Skeletal muscle satellite cell (primary cell): ENCODE measurements at regions not wholly inside any gene's neighbourhood (a gene's known extent, or its start where the extent isn't known, plus 50 kb on each side); places are given as distances from the start of the nearest gene placed in this dataset.
"Not testable (repeated sequence)": the region's sequence is repeated elsewhere in the genome, so short reads cannot be mapped to it uniquely, and the experiment has no call there.

Experiments used
- H3K27me3 ChIP-seq: 2 replicates; pipeline ENCODE4 v1.7.0; 2013; ENCODE audit warnings: low read length; ENCODE audit not compliant: control insufficient read depth, insufficient read depth
- H3K36me3 ChIP-seq: 2 replicates; pipeline ENCODE4 v1.7.0; 2013; ENCODE audit warnings: mild to moderate bottlenecking, control low read depth, low read length; ENCODE audit not compliant: insufficient read depth
- H3K4me1 ChIP-seq: 2 replicates; pipeline ENCODE4 v1.7.0; 2013; ENCODE audit warnings: low read length; ENCODE audit not compliant: control insufficient read depth, insufficient read depth
- H3K4me2 ChIP-seq: 2 replicates; pipeline ENCODE4 v1.7.0; 2013; ENCODE audit warnings: mild to moderate bottlenecking, low read length
- H3K4me3 ChIP-seq: 2 replicates; pipeline ENCODE4 v1.7.0; 2013; ENCODE audit warnings: low read length
- H3K9ac ChIP-seq: 2 replicates; pipeline ENCODE4 v1.7.0; 2013; ENCODE audit warnings: mild to moderate bottlenecking, low read depth, low read length, moderate library complexity
- H3K9me3 ChIP-seq: replicated peaks from 2 replicates; pipeline ENCODE4 v1.7.0; 2013; ENCODE audit warnings: mild to moderate bottlenecking, control low read depth, low read length

DNA sequence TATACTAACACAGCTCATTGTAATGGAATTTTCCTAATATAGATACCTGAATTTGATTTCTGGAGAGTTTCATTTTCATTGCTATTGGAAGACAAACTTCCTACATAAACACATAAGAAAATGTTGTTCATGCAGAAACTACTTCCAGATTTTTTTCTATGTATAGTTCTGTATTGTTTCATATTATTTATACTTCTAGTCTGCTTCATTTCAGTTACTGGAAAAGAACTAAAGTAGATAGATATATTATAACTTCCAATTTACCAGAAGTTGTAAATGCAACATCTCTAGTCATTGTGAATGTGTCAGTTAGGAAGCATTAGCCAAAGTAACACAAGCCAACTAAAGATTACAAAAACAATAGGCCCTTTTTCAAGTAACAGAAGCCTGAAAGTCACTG is 147.3 kb upstream of the ZNF385D start:
- H3K4me2 ChIP-seq = no peak overlapping the region
- no peaks in the 10 kb centered on the region for H3K36me3 ChIP-seq
- H3K9ac ChIP-seq = no peak overlapping the region
- no peaks in the 10 kb centered on the region for H3K9me3 ChIP-seq
- H3K4me3 ChIP-seq = no peak overlapping the region
- H3K27me3 ChIP-seq = no peaks in the 10 kb centered on the region
- H3K4me1 ChIP-seq = peaks cover 9% of the 10 kb centered on the region

DNA sequence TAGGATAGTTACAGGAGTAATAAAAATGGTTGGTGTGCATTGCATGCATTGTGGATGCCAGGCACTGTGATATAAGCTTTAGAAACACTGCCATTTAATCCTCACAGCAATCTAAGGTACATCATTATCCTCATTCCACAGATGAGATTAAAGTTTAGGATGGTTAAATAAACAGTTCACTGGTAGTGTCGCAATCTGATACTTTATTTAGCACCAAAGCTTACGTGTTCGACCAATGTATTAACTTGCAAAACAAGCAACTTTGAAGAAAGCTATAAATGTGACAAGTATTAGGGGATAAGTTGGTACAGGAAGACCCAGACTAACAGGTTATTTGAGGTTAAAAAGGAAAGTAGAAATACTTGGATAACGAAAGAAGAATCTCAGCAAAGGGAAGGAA is 150.5 kb upstream of the ZNF385D start:
- Histone ChIP-seq H3K9me3 (no peaks in the 10 kb centered on the region), H3K9ac (no peak overlapping the region), H3K4me3 (no peak overlapping the region), H3K4me2 (no peak overlapping the region), H3K4me1 (peaks cover 4% of the 10 kb centered on the region), H3K27me3 (no peaks in the 10 kb centered on the region), H3K36me3 (no peaks in the 10 kb centered on the region)

DNA sequence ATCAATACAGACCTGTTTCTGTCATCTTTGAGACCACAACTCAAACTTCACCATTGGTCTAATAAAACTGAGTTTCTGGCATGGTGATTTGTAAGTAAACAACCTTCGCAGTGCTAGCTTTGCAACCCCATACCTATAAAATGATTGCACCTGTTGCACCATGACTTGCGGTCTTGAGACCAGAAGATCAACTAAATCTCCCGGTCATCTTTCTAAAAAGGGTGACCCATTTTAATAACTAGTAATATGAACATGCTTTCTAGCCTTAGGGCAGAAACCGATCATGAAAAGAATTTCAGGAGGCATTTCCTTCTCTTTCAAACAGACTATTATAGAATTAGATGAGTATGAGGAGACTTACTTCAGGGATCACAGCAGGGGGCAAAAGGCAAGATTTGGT is 151.9 kb upstream of the ZNF385D start:
- no peaks in the 10 kb centered on the region for H3K36me3 ChIP-seq
- no peaks in the 10 kb centered on the region for H3K9me3 ChIP-seq
- H3K9ac ChIP-seq = no peak overlapping the region
- peaks cover 4% of the 10 kb centered on the region for H3K4me1 ChIP-seq
- no peak overlapping the region for H3K4me2 ChIP-seq
- H3K4me3 ChIP-seq = no peak overlapping the region
- H3K27me3 ChIP-seq = no peaks in the 10 kb centered on the region

DNA sequence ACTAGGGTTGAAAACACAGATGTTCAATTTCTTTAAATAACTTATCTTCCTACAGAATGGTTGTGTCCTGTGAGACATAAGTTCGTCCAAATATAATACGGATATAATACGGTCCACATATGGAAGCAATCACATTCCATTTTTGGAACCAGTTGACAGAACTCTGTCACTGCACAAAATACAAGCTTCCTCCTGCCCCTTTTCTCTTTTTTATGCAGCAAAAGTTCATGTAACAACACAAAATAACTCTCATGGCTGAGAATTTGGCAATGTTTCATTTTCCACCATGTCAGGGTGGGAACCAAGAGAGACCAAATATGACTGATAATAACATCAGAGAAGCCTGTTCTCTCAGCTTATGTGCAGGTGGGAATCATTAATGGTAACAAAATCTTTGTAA is 158.1 kb upstream of the ZNF385D start:
- Histone ChIP-seq H3K9ac (no peak overlapping the region), H3K4me2 (no peak overlapping the region), H3K27me3 (no peaks in the 10 kb centered on the region), H3K36me3 (no peaks in the 10 kb centered on the region), H3K4me1 (peaks cover 6% of the 10 kb centered on the region), H3K9me3 (no peaks in the 10 kb centered on the region), H3K4me3 (no peak overlapping the region)

DNA sequence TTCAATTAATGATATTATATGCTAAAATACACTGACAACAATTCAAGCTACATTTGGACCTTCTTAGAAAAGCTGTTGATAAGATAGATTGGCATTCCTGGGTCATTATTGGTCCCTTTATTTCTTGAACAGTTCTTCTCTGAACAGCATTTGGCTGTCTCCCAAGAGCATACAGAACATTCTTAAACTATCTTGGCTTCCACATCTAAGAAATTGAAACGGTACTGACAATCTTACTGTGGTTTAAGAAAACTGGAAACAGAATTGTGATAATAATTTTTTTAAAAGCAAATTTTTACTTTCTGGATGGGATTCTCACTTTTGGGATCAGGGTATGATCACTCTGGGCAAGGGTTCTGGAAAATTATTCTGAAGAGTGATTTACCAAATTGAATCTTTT is 161.7 kb upstream of the ZNF385D start:
- Histone ChIP-seq H3K9ac (no peak overlapping the region), H3K27me3 (no peaks in the 10 kb centered on the region), H3K4me3 (no peak overlapping the region), H3K4me2 (peak overlapping the region; percentile 31), H3K4me1 (peaks cover 10% of the 10 kb centered on the region), H3K9me3 (no peaks in the 10 kb centered on the region), H3K36me3 (no peaks in the 10 kb centered on the region)

GRCh38 chr3:21913791-21914190 is 162.8 kb upstream of the ZNF385D start:
- H3K4me1 ChIP-seq = peaks cover 10% of the 10 kb centered on the region
- H3K9me3 ChIP-seq = no peaks in the 10 kb centered on the region
- no peak overlapping the region for H3K4me2 ChIP-seq
- no peaks in the 10 kb centered on the region for H3K27me3 ChIP-seq
- H3K9ac ChIP-seq = peak overlapping the region; percentile 19
- H3K4me3 ChIP-seq = no peak overlapping the region
- no peaks in the 10 kb centered on the region for H3K36me3 ChIP-seq

DNA sequence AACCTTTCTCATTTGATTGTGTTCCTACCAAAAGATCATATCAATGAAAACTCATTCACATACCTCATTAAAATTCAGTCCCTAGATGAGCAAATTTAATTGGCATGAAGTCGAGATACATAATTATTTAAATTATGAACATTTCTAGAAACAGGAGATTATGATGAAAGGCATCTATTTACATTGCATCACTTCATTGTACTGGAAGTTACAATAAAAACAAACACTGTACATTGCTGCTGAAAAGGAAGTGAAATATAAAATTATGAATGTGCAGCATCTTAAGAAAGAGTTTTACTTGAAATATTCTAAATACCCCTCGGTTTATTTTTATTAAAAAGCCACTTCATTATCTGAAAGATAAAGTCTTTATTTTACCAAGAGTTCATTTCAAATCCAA is 163.4 kb upstream of the ZNF385D start:
- Histone ChIP-seq H3K4me2 (peak overlapping the region; percentile 6), H3K4me1 (peaks cover 10% of the 10 kb centered on the region), H3K9me3 (no peaks in the 10 kb centered on the region), H3K9ac (peak overlapping the region; percentile 19), H3K36me3 (no peaks in the 10 kb centered on the region), H3K27me3 (no peaks in the 10 kb centered on the region), H3K4me3 (no peak overlapping the region)

- peaks cover 6% of the 10 kb centered on the region for H3K4me1 ChIP-seq
- H3K36me3 ChIP-seq = no peaks in the 10 kb centered on the region
- H3K9ac ChIP-seq = no peak overlapping the region
- H3K4me3 ChIP-seq = no peak overlapping the region
- no peaks in the 10 kb centered on the region for H3K9me3 ChIP-seq
- no peaks in the 10 kb centered on the region for H3K27me3 ChIP-seq
- no peak overlapping the region for H3K4me2 ChIP-seq
These were observed 168.4 kb upstream of the ZNF385D start for GRCh38 chr3:21919383-21919782.

DNA sequence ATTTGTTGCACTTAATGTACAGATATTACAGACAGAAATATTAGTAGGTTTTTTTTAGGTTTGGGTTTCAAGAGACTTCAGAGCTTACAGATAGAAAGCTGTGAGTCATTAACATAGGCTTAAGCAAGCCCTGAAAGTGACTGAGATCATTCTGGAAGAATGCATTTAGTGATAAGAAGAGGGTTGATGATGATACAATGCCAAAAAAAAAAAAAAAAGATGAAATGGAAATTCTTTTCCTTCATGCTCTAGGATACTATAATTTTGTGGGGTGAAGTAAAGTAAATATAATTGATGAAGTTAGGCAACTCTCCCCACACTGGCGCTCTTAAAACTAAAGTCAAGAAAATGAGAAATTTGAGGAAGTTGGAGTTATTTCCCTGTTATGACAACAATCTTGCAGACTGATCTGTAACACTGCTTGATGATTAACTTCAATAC is 169.4 kb upstream of the ZNF385D start:
- no peak overlapping the region for H3K4me3 ChIP-seq
- H3K9ac ChIP-seq = no peak overlapping the region
- peaks cover 5% of the 10 kb centered on the region for H3K4me1 ChIP-seq
- H3K4me2 ChIP-seq = no peak overlapping the region
- H3K27me3 ChIP-seq = no peaks in the 10 kb centered on the region
- no peaks in the 10 kb centered on the region for H3K9me3 ChIP-seq
- no peaks in the 10 kb centered on the region for H3K36me3 ChIP-seq

DNA sequence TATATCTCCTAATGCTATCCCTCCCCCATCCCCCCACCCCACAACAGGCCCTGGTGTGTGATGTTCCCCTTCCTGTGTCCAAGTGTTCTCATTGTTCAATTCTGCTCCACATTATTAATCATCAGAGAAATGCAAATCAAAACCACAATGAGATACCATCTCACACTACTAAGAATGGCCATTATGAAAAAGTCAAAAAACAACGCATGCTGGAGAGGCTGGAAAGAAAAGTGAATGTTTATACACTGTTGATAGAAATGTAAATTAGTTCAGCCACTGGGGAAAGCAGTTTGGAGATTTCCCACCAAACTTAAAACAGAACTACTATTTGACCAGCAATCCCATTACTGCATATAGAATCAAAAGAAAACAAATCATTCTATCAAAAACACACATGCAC is 172.1 kb upstream of the ZNF385D start:
- H3K9me3 ChIP-seq, H3K4me3 ChIP-seq: not testable (repeated sequence)

DNA sequence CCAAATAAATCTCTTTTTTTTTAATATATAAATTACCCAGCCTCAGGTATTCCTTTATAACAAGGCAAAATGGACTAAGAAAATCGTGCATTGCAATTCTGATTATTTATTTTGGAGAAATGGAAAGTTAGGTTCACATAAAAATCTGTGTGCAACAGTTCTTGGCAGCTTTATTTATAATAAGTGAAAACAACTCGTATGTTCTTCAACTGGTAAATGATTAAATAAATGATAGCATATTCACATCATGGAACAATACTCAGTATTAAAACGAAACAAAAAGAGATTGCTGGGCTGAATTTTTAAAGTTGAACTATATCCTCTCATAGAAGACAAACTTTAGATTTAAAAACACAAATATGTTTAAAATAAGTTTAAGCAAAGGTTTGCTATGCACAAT is 176.3 kb upstream of the ZNF385D start:
- no peak overlapping the region for H3K9ac ChIP-seq
- no peak overlapping the region for H3K4me2 ChIP-seq
- no peaks in the 10 kb centered on the region for H3K36me3 ChIP-seq
- H3K4me1 ChIP-seq = no peaks in the 10 kb centered on the region
- H3K9me3 ChIP-seq = no peaks in the 10 kb centered on the region
- H3K27me3 ChIP-seq = no peaks in the 10 kb centered on the region
- H3K4me3 ChIP-seq = no peak overlapping the region

More for the DNA sequence above, 172.1 kb upstream of the ZNF385D start:
- not testable (repeated sequence) for H3K36me3 ChIP-seq, H3K9ac ChIP-seq, H3K4me1 ChIP-seq, H3K4me2 ChIP-seq, H3K27me3 ChIP-seq

DNA sequence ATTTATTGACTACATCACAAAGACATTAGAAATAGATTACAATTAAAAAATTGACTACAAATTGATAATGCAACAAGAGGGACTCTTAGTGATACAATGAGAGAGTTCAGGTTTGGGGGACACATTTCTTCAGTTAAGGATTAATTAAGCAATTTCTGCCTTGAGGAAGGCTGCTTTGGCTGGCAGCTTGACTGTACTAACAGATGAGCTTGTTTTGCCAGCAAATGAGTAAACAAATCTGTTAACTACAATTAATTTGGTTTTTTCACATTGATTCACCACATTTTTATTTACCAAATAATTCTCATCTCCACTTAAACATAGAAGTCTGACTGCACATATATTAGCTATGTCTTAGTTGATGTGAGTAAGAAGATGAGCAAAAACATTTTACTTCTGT is 183.6 kb upstream of the ZNF385D start:
- no peak overlapping the region for H3K9ac ChIP-seq
- no peaks in the 10 kb centered on the region for H3K36me3 ChIP-seq
- no peak overlapping the region for H3K4me3 ChIP-seq
- no peaks in the 10 kb centered on the region for H3K4me1 ChIP-seq
- no peaks in the 10 kb centered on the region for H3K9me3 ChIP-seq
- H3K27me3 ChIP-seq = no peaks in the 10 kb centered on the region
- no peak overlapping the region for H3K4me2 ChIP-seq
